ENCODE measurements at regions not wholly inside any gene's neighbourhood (a gene's known extent, or its start where the extent isn't known, plus 50 kb on each side); places are given as distances from the start of the nearest gene placed in this dataset.

GRCh38 chr12:70120970-70121369 lies 122.3 kb upstream of the CNOT2 start:
- TF ChIP-seq CTCF (IDR thresholded peaks at IDR 0.05; ENCODE audit: borderline replicate concordance, extremely low read depth, low read length, poor library complexity, severe bottlenecking) (no peak), EZH2 (IDR thresholded peaks at IDR 0.05; ENCODE audit: borderline replicate concordance, low read depth, low read length, severe bottlenecking) (no peak)

Data from DND-41 (cell line).